GM18505 (cell line): ENCODE measurements at regions not wholly inside any gene's neighbourhood (a gene's known extent, or its start where the extent isn't known, plus 50 kb on each side); places are given as distances from the start of the nearest gene placed in this dataset.
"Not testable (repeated sequence)": the region's sequence is repeated elsewhere in the genome, so short reads cannot be mapped to it uniquely, and the experiment has no call there.

Source experiments
- ATAC-seq: cut with Tn5 transposase; IDR thresholded peaks from one replicate; pipeline ENCODE4 v1.9.1; 2021; ENCODE audit not compliant: unreplicated experiment
- POLR2A ChIP-seq: IDR thresholded peaks from 4 replicates; pipeline ENCODE4 v1.6.1; 2011; ENCODE audit warnings: borderline replicate concordance; ENCODE audit not compliant: insufficient read depth, insufficient read length; ENCODE audit errors: extremely low read depth

DNA sequence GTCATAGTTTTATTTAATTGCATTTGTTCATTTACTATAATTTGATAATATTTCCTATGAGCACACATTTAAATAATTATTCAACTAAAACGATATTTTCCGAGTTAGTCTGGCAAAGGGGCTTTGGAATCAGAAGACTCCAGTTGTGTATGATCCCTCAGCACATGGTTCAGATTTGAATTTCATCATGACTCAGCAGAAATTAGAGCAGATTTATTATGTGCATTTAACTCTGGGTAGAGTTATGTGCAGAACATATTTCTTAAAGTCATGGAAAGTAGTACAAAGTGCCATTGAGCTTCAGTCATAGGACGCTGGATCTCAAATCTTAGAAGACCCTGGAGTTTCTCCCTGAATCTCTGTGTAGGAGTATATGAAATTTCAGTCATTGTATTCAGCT lies 106.7 kb downstream of the ADCYAP1 start:
- no peak for ATAC-seq
- no peak for TF ChIP-seq POLR2A

DNA sequence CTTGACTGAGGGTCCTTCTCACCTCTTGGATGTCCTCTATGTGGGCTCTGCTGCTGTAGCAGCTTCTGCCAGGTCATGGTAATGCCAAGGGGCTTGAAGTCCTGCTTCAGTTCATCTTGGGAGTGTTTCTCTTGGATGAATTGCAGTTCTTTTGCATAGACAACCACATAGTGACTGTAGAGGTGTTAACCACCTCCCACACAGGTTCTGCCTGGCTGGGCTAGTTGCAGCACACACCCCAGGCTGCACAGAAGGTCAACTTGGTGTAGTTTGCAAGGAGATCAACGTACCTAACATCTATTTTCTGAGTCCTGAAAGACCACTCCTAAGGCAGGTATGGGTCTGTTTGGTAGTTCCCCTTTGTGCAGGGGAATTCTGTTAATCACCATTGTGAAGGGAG lies 108.1 kb downstream of the ADCYAP1 start:
- TF ChIP-seq POLR2A, result no peak

DNA sequence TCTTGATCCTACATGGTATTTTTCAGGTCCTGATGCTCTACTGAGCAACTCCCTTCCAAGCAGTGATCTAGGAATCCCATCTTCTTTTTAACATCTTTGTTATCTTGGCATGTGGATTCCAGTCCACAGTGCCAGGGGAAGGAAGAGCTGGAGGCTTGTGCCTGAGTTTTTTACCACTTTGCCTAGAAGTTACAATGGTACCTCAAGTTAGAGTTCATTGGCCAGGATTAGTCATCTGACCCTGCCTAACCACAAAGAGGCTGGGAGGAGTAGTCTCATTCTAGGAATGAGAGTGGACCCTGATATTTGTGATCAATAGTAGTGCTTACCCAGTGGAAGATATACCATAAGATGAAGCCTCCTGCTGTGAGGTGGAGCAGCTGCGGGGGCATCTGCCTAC lies 109.3 kb downstream of the ADCYAP1 start:
- no peak for ATAC-seq
- no peak for TF ChIP-seq POLR2A

More for the DNA sequence above, 108.1 kb downstream of the ADCYAP1 start:
- no peak for ATAC-seq

DNA sequence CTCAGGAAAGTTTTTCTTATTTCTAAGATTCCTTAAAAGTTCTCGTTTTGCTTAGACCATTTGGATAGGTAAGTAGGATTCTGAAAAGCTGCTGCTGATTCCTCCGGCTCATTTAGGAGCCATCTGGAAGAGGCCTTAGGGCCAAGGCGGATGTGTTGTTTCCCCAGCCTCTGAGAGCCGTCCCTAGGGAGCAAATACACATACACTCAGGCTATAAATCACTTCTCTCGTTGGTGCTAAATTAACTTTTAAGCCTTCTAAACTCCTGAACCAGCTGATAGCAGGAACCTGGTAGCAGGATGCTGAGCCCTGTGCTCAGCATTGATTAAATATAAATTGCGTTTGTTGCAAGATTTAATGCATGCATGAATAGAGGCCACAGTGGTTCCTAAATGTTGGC lies 109.8 kb downstream of the ADCYAP1 start:
- ATAC-seq, result no peak
- TF ChIP-seq POLR2A, result no peak

DNA sequence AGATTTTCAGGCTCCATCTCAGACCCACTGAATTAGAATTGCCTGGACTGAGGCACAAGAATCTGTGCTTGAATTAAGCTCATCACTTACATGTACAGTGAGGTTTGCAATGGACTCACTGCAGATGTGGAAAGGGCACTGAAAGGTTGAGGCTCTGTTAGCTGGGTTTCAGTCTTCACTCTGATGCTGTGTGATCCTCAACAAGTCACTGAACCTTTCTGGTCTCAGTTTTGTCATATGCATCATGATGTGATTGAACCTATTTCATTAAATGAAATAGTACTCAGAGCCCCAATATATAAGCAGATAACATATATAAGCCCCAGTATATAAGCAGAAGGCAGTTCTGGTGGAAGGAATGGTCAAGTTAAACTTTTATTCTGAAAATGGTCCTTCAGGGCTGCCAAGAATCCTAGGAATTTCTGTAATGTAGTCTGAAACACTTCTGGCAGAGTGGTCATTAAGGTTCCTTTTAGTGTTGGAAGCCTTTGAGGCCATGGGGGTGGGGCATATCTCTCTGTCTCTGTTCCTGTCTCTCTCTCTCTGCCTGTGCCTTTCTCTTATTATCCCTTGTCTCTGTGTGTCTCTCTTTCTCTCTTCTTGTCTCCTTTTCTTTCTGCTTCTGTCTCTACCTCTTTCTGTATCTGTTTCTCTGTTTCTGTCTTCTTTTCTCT lies 110.4 kb downstream of the ADCYAP1 start:
- no peak for TF ChIP-seq POLR2A
- ATAC-seq, result no peak

DNA sequence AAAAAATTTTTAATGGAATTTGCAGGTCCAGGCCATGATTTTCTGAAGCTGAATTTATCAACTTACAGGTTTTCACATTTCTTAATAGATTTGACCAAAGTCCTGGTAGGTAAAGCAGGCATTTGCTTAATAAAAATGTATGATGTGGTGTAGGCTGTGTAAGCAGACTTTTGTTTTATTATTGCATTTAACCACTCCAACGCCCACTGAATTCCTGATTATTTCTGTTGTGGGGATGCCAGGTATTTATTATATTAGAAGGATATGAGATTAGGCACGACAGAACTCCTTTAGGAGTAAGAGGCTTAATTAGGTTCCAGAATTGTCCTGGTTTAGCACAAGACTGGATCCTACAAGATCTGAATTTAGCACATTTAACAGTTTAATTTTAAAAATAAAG lies 111.1 kb downstream of the ADCYAP1 start:
- no peak for TF ChIP-seq POLR2A
- ATAC-seq, result no peak

DNA sequence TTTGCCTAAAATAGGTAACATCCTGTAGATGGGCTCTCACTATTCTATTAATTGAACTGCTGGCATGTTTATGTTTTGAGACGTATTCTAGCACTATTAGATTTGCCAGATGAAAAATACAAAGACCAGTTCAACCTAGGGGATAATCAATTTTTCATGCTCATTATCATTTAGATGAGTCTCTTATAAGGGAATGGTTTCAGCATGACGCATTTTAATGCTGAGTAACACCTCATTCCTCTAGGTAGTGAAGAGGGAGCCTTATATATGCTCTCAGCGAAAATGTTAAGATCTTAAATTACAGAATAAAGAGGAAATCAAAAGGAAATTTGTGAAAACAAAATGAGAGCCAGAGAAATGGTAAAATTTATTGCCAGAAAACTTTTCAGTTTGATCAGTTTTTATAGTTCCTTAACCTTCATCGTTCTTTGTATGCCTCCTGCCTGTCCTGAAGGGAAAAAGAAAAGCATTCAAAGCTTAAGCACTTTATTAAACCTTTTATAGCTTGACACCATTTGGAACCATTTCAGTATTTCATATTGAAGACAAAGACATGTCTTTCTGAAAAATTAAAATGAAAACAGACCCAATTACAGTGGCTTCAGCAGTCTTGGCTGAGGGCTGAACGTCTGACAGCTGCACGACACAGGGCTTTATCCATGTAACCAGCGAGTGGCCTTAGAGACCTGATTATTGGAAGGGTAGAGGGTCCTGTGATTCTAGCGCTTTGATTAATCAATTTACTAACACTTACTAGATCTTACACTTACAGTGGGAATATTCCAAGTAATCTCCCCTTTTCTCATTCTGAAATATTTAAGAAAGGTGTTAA lies 112.8 kb downstream of the ADCYAP1 start:
- no peak for ATAC-seq
- no peak for TF ChIP-seq POLR2A

DNA sequence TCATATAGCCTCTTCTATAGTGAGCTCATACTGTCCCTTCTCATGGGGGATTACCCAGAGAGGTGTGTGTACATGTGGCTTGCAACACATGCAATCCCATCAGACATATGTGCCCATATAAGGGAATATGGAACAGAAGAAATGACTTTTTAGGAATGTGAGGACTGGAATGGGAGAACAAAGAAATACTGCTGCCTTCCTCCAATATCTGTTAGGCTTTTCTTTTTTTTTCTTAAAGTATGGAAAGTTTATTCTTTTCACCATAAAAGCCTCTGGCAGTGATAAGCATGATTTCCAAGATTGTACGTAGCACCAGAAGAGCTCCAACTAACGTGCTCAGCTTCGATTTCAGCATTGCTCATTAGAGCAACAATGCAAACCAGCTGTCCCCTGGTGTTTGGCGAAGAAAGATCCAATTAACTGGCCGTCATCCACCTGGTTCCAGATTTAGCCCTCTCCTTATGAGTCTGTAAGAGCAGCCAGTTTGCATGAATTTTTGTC lies 113.6 kb downstream of the ADCYAP1 start:
- ATAC-seq, result no peak
- TF ChIP-seq POLR2A, result no peak

DNA sequence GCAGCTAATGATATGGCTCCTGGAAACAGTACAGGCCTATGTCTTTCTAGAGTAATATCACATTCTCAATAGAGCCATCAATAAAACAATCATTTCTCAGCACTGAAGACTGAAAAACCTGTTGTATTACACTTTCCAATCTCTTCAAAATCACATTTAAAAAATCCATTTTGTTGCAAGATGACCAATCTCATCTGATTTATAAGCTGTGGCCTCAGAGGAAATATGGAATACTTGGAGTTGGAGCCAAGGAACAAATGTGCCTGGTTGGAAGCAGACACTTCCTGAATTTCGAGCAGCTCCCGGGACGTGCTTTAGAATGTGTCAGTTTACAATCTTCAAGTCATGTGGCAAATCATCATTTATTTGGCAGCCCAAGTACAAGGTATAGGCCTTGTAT lies 114.5 kb downstream of the ADCYAP1 start:
- ATAC-seq, result no peak
- no peak for TF ChIP-seq POLR2A

DNA sequence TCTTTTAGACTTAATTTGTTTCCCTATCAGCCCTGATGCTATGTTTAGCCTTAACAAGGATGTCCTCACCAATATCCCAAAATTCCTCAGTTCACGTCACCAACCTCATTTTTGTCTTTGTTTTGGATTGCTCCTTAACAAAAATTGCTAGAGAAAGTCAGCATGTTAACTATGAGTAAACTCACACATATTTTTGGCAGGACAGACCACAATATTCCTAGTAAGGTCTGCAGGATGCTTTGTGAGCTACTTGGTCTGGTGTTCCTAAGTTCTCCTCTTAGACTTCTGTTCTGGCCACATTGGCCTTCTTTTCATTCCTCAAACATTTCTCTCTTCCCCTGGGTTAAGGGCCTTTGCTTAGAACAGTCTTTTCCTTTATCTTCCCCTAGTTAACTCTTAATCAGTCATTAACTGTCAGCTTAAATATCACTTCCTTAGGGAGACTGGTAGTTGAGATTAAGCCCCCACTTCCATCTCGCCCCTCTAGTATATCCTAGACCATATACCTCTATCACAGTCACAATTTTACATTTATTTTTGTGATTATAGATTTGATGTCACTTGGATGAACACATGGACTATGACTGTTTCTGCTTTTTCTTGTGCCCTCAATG lies 116.2 kb downstream of the ADCYAP1 start:
- no peak for ATAC-seq
- TF ChIP-seq POLR2A, result no peak

DNA sequence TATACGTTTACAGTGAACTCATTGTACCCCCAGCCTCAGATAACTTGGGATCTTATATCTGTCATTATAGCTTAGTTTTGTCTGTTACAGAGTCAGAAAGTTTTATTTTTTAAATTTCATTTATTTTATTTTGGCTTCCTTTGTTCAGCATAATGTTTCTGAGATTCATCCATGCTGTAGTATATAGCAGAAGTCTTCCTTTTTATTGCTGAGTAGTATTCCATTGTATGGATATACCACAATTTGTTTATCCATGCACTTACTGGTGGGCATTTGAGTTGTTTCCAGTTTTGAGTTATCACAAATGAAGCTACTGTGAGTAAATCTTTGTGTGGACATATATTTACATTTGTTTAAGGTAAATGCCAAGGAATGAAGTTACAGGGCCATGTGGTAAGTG lies 122.3 kb downstream of the ADCYAP1 start:
- TF ChIP-seq POLR2A, result no peak
- no peak for ATAC-seq

DNA sequence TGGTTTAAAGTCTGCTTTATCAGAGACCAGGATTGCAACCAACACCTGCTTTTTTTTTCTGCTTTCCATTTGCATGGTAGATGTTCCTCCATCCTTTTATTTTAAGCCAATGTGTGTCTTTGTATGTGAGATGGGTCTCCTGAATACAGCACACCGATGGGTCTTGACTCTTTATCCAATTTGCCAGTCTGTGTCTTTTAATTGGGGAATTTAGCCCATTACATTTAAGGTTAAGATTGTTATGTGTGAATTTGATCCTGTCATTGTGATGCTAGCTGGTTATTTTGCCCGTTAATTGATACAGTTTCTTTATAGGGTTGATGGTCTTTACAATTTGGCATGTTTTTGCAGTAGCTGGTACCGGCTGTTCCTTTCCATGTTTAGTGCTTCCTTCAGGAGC lies 128.4 kb downstream of the ADCYAP1 start:
- not testable (repeated sequence) for ATAC-seq

DNA sequence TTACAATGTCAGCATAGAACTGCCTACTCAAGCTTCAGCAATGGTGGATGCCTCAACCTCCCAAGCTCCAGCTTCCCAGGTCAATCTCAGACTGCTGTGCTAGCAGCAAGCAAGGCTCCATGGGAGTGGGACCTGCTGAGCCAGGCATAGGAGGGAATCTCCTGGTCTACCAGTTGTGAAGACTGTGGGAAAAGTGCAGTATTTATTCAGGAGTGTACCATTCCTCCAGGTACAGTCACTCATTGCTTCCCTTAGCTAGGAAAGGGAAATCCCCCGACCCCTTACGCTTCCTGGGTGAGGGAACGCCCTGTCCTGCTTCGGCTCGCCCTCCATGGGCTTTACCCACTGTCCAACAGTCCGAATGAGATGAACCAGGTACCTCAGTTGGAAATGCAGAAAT lies 130.3 kb downstream of the ADCYAP1 start:
- TF ChIP-seq POLR2A, result no peak
- no peak for ATAC-seq

DNA sequence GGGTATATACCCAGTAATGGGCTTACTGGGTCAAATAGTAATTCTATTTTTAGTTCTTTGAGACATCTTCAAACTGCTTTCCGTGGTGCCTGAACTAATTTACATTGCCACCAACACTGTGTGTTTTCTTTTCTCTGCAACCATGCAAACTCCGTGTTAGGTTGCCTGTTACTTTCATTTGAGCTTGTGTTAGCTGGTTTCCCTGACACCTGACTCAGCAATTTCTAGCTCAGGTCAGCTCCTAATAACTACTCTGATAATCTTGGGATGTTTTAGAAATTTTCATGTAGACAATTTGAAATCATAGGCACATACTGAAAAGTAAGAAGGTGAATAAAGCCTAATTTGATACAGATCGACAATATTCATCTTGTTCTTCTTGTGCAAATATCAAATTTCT lies 132.3 kb downstream of the ADCYAP1 start:
- no peak for ATAC-seq

More for the DNA sequence above, 132.3 kb downstream of the ADCYAP1 start:
- no peak for TF ChIP-seq POLR2A
